ENCODE measurements at regions not wholly inside any gene's neighbourhood (a gene's known extent, or its start where the extent isn't known, plus 50 kb on each side); places are given as distances from the start of the nearest gene placed in this dataset.

GRCh38 chr4:14583331-14583730 lies 418.9 kb upstream of the CPEB2 start:
- no peak for ATAC-seq

DNA sequence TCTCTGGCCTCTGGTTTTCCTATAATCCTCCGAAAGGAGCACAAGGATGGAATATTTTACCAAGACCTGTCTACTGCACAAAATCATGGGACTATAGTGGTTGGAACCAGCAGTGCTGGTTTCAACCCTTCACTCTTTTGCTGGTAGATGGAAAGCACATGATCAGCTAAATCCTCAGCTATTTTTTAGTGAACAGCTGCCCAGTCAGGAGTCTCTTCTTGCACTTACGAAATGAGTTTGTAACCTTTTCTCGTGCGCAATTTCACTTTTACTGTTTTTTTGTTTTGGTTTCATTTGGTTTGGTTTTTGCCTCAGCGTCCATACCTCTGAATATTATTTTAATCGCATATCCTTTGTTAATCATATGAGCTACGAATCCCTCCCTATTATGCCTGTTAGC lies 418.5 kb upstream of the CPEB2 start:
- H3K9me3 ChIP-seq: no peaks in the 10 kb centered on the region
- no peak for DNase-seq
- H3K27me3 ChIP-seq (ENCODE audit: low read depth): no peaks in the 10 kb centered on the region
- no peak for ATAC-seq
- TF ChIP-seq CTCF (IDR thresholded peaks at IDR 0.05): no peak
- H3K4me3 ChIP-seq: no peak overlapping the region
- H3K27ac ChIP-seq: no peak overlapping the region
- intact Hi-C loops (cut with DNase I): no loop called here
- no peaks in the 10 kb centered on the region for H3K36me3 ChIP-seq
- no peaks in the 10 kb centered on the region for H3K4me1 ChIP-seq

More at GRCh38 chr4:14583331-14583730, 418.9 kb upstream of the CPEB2 start:
- intact Hi-C loops (cut with DNase I): no loop called here
- Histone ChIP-seq H3K27ac (no peak overlapping the region), H3K9me3 (no peaks in the 10 kb centered on the region), H3K4me1 (no peaks in the 10 kb centered on the region), H3K4me3 (no peak overlapping the region), H3K27me3 (ENCODE audit: low read depth) (no peaks in the 10 kb centered on the region), H3K36me3 (no peaks in the 10 kb centered on the region)
- no peak for TF ChIP-seq CTCF (IDR thresholded peaks at IDR 0.05)
- DNase-seq: no peak

GRCh38 chr4:14592950-14593349 lies 409.3 kb upstream of the CPEB2 start:
- H3K4me1 ChIP-seq: no peaks in the 10 kb centered on the region
- no peaks in the 10 kb centered on the region for H3K36me3 ChIP-seq
- TF ChIP-seq CTCF (IDR thresholded peaks at IDR 0.05): no peak
- H3K4me3 ChIP-seq: no peak overlapping the region
- intact Hi-C loops (cut with DNase I): no loop called here
- no peak overlapping the region for H3K27ac ChIP-seq
- H3K9me3 ChIP-seq: no peaks in the 10 kb centered on the region
- DNase-seq (no peak), ATAC-seq (no peak)
- H3K27me3 ChIP-seq (ENCODE audit: low read depth): no peaks in the 10 kb centered on the region

DNA sequence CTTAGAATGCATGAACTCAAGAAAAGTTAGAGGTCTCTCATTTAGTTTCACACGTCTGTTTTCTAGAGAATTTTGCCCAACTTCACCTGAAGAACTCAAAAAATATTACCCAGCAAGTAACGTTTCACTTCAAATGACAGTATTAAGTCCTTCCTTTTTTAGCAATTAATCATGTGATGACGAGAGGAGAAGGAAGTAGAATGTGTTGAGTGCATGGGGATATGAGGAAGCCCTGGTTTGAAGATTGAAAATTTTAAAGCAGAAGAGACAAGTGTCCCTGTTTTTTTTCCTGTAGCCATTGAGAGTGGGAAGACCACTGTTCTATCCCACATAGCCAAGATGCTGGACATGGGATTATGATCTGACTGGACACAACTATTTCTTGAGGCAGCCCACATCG lies 406.3 kb upstream of the CPEB2 start:
- TF ChIP-seq CTCF (IDR thresholded peaks at IDR 0.05): no peak
- H3K36me3 ChIP-seq: no peaks in the 10 kb centered on the region
- DNase-seq (no peak), ATAC-seq (no peak)
- H3K27ac ChIP-seq: no peak overlapping the region
- no peak overlapping the region for H3K4me3 ChIP-seq
- no peaks in the 10 kb centered on the region for H3K27me3 ChIP-seq (ENCODE audit: low read depth)
- H3K9me3 ChIP-seq: no peaks in the 10 kb centered on the region
- intact Hi-C loops (cut with DNase I): no loop called here
- H3K4me1 ChIP-seq: no peaks in the 10 kb centered on the region

GRCh38 chr4:14596437-14596836 lies 405.8 kb upstream of the CPEB2 start:
- H3K4me3 ChIP-seq: no peak overlapping the region
- no peaks in the 10 kb centered on the region for H3K9me3 ChIP-seq
- TF ChIP-seq CTCF (IDR thresholded peaks at IDR 0.05): no peak
- no peak overlapping the region for H3K27ac ChIP-seq
- intact Hi-C loops (cut with DNase I): no loop called here
- no peaks in the 10 kb centered on the region for H3K4me1 ChIP-seq
- DNase-seq: no peak
- no peak for ATAC-seq
- no peaks in the 10 kb centered on the region for H3K27me3 ChIP-seq (ENCODE audit: low read depth)
- H3K36me3 ChIP-seq: no peaks in the 10 kb centered on the region

DNA sequence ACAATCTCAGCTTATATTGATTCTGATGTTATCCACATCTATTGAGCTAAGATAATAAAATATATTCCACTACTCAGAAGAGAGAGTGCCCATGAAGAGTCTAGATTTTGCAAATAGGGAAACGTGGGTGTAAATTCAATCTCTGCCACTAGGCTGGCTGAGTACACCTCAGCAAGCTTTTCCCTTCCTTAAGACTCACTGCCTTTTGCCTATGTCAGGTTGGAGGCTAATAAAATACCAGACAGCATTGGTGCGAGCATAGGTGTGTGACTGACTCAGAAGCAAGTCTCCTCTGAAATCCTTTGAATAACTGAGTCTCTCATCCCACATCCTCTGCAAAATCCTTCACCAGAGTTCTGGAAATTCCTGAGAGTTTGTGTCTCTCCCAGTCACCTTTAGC lies 405.4 kb upstream of the CPEB2 start:
- ATAC-seq (no peak), DNase-seq (no peak)
- Histone ChIP-seq H3K27ac (no peak overlapping the region), H3K9me3 (no peaks in the 10 kb centered on the region), H3K4me3 (no peak overlapping the region), H3K27me3 (ENCODE audit: low read depth) (no peaks in the 10 kb centered on the region), H3K36me3 (no peaks in the 10 kb centered on the region), H3K4me1 (no peaks in the 10 kb centered on the region)
- intact Hi-C loops (cut with DNase I): no loop called here
- no peak for TF ChIP-seq CTCF (IDR thresholded peaks at IDR 0.05)

All from lower lobe of right lung (tissue), 2 donors.